ENCODE measurements at regions not wholly inside any gene's neighbourhood (a gene's known extent, or its start where the extent isn't known, plus 50 kb on each side); places are given as distances from the start of the nearest gene placed in this dataset.

- no peak for TF ChIP-seq CTCF (conservative IDR thresholded peaks at IDR 0.05; ENCODE audit: low read depth, low read length)
- DNase-seq (ENCODE audit: low read depth): no peak
These were observed 225.0 kb upstream of the ZNF32 start for GRCh38 chr10:43873717-43874116.

DNA sequence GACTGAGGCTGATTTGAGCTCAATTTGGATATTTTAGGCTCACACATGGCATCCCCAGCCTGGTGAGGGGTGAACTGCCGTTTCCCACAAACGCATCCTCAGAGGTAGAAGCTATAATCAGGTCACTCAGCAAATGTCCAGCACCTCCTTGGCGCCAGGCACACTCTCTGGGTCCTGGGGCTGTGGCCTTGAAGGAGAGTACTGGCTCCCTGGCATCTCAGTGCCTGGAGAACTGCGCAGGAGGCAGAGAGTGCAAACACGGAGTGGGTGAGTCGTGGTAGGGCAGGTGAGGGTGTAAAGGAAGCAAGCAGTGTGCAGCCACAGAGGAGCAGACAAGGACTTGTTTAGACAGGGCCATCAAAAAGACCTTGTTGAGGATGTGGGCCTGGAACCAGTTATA, 224.0 kb upstream of the ZNF32 start:
- TF ChIP-seq CTCF (conservative IDR thresholded peaks at IDR 0.05; ENCODE audit: low read depth, low read length): no peak
- H3K4me3 ChIP-seq (ENCODE audit: low read depth, low read length): no peak overlapping the region

More at GRCh38 chr10:43873717-43874116, 225.0 kb upstream of the ZNF32 start:
- no peak overlapping the region for H3K4me3 ChIP-seq (ENCODE audit: low read depth, low read length)

DNA sequence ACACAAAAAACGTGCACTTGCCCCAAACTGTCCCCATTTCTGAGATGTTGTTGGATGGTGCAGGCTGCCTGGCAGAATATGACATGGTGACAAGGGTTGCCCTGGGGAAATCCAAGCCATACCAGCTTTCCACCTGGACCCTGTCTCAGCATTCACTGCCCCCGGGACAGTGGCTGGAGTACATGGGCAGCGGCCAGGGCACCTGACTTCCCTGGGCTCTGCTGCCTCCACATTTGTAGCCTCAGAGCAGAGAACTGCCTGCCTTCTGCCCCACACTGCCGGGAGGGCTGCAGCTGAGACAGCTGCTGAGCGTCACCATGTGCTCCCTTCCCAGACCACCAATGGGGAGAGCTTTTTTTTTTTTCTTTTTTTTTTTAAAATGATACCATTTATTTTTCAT, 222.9 kb upstream of the ZNF32 start:
- no peak for TF ChIP-seq CTCF (conservative IDR thresholded peaks at IDR 0.05; ENCODE audit: low read depth, low read length)
- DNase-seq (ENCODE audit: low read depth): no peak
- no peak overlapping the region for H3K4me3 ChIP-seq (ENCODE audit: low read depth, low read length)

More for the DNA sequence above, 224.0 kb upstream of the ZNF32 start:
- DNase-seq (ENCODE audit: low read depth): no peak

DNA sequence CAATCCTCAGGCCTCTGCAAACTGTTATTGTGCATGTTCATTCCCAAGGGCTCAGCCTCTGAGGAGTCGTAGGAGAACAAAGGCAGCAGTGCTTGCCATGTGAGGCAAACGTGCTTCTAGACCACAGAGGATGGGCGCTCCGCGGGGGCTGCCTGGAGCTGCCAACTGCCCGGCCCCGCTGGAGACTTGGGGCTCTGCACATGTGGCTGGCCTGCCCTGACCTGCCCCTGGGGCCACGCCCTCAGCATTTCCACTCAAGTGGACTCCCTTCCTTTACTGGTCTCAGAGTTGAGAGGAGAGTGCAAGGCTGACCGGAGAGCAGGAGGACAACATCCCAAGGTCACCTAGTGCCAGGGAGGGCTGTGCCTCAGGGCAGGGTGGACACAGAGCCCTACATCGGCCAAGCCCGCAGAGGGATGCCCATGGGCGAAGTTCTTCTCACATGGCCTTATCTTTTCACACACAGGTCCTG, 222.3 kb upstream of the ZNF32 start:
- no peak for DNase-seq (ENCODE audit: low read depth)
- no peak for TF ChIP-seq CTCF (conservative IDR thresholded peaks at IDR 0.05; ENCODE audit: low read depth, low read length)
- no peak overlapping the region for H3K4me3 ChIP-seq (ENCODE audit: low read depth, low read length)

- H3K4me3 ChIP-seq (ENCODE audit: low read depth, low read length): no peak overlapping the region
- no peak for TF ChIP-seq CTCF (conservative IDR thresholded peaks at IDR 0.05; ENCODE audit: low read depth, low read length)
- no peak for DNase-seq (ENCODE audit: low read depth)
These were observed 221.1 kb upstream of the ZNF32 start for GRCh38 chr10:43869669-43870322.

- H3K4me3 ChIP-seq (ENCODE audit: low read depth, low read length): no peak overlapping the region
- TF ChIP-seq CTCF (conservative IDR thresholded peaks at IDR 0.05; ENCODE audit: low read depth, low read length): no peak
- no peak for DNase-seq (ENCODE audit: low read depth)
These were observed 220.3 kb upstream of the ZNF32 start for GRCh38 chr10:43868952-43869351.

All from choroid plexus epithelial cell (primary cell).